Esophagus squamous epithelium (tissue), 4 donors: ENCODE measurements at regions not wholly inside any gene's neighbourhood (a gene's known extent, or its start where the extent isn't known, plus 50 kb on each side); places are given as distances from the start of the nearest gene placed in this dataset.

ENCODE experiments used
- POLR2A ChIP-seq, 4 donors: fragments of 450-650 bp; IDR thresholded peaks; one replicate each; pipeline ENCODE4 v1.6.1; 2017; ENCODE audit warnings: antibody characterized with exemption in 4 of 4, mild to moderate bottlenecking in 4 of 4, moderate library complexity in 3 of 4
- TF ChIP-seq, protein P1 (sequence below), 6 experiments: fragments of 450-650 bp in 4 of 6; fragments of 200-600 bp in 2 of 6; sonication (generic) in 2 of 6; IDR thresholded peaks; one replicate each; pipeline ENCODE4 v1.5.1; 2016 to 2019; ENCODE audit warnings: antibody characterized with exemption in 6 of 6, mild to moderate bottlenecking in 4 of 6, moderate library complexity in 4 of 6

DNA sequence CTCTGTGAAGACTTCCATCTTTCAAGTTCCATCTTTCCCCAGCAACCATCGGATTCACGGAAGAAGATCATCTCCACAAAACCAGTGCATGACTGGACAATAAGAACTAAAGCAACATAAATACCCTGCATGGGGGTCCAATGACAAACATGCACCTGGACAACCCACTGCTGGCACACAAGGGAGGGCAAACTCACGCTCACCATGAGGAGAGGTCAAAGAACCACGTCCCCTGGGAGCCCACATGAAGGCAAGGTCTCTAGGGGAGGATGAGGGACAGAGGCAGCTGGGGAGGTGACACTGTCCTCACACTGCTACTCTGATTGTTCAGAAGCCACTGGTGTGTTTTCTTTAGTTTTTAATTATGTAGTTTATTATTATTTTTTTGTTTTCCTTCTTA lies 190.8 kb downstream of the MED10 start:
- TF ChIP-seq, protein P1, sequence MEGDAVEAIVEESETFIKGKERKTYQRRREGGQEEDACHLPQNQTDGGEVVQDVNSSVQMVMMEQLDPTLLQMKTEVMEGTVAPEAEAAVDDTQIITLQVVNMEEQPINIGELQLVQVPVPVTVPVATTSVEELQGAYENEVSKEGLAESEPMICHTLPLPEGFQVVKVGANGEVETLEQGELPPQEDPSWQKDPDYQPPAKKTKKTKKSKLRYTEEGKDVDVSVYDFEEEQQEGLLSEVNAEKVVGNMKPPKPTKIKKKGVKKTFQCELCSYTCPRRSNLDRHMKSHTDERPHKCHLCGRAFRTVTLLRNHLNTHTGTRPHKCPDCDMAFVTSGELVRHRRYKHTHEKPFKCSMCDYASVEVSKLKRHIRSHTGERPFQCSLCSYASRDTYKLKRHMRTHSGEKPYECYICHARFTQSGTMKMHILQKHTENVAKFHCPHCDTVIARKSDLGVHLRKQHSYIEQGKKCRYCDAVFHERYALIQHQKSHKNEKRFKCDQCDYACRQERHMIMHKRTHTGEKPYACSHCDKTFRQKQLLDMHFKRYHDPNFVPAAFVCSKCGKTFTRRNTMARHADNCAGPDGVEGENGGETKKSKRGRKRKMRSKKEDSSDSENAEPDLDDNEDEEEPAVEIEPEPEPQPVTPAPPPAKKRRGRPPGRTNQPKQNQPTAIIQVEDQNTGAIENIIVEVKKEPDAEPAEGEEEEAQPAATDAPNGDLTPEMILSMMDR (IDR thresholded peaks at IDR 0.05): no peak
- TF ChIP-seq POLR2A (IDR thresholded peaks at IDR 0.05): no peak
